ENCODE measurements at regions not wholly inside any gene's neighbourhood (a gene's known extent, or its start where the extent isn't known, plus 50 kb on each side); places are given as distances from the start of the nearest gene placed in this dataset.
"Not testable (repeated sequence)": the region's sequence is repeated elsewhere in the genome, so short reads cannot be mapped to it uniquely, and the experiment has no call there.

GRCh38 chr15:22263738-22264137 is 183.4 kb downstream of the OR4M2 start:
- no peak for DNase-seq

GRCh38 chr15:22264272-22264671 is 183.9 kb downstream of the OR4M2 start:
- DNase-seq, result not testable (repeated sequence)

- no peak for DNase-seq
Observed at GRCh38 chr15:22265056-22265945, 185.0 kb downstream of the OR4M2 start.

GRCh38 chr15:22265970-22266369 is 185.6 kb downstream of the OR4M2 start:
- no peak for DNase-seq

GRCh38 chr15:22267761-22268160 is 187.4 kb downstream of the OR4M2 start:
- no peak for DNase-seq

- DNase-seq, result not testable (repeated sequence)
Observed at GRCh38 chr15:22268201-22268600, 187.9 kb downstream of the OR4M2 start.

- DNase-seq, result not testable (repeated sequence)
Observed at GRCh38 chr15:22268654-22269053, 188.3 kb downstream of the OR4M2 start.

GRCh38 chr15:22272286-22273160 is 186.2 kb upstream of the GOLGA6L22 start:
- DNase-seq, result not testable (repeated sequence)

- not testable (repeated sequence) for DNase-seq
Observed at GRCh38 chr15:22273185-22273584, 185.5 kb upstream of the GOLGA6L22 start.

GRCh38 chr15:22274376-22274775 is 184.3 kb upstream of the GOLGA6L22 start:
- not testable (repeated sequence) for DNase-seq

GRCh38 chr15:22280770-22281169 is 177.9 kb upstream of the GOLGA6L22 start:
- not testable (repeated sequence) for DNase-seq

- not testable (repeated sequence) for DNase-seq
Observed at GRCh38 chr15:22282794-22283533, 175.7 kb upstream of the GOLGA6L22 start.

- DNase-seq, result not testable (repeated sequence)
Observed at GRCh38 chr15:22284795-22285420, 173.8 kb upstream of the GOLGA6L22 start.

GRCh38 chr15:22291054-22291453 is 167.6 kb upstream of the GOLGA6L22 start:
- not testable (repeated sequence) for DNase-seq

- DNase-seq, result not testable (repeated sequence)
Observed at GRCh38 chr15:22303112-22303511, 155.6 kb upstream of the GOLGA6L22 start.
